T-helper 9 cell (primary cell): ENCODE measurements at regions not wholly inside any gene's neighbourhood (a gene's known extent, or its start where the extent isn't known, plus 50 kb on each side); places are given as distances from the start of the nearest gene placed in this dataset.

Experiments used
- DNase-seq: peaks from one replicate; pipeline ENCODE4 v3.0.0-alpha.2; 2020

- DNase-seq: no peak
Observed at GRCh38 chr6:6920114-6920986, 187.4 kb upstream of the RREB1 start.

GRCh38 chr6:6920987-6921313 is 186.8 kb upstream of the RREB1 start:
- no peak for DNase-seq

- DNase-seq: no peak
Observed at GRCh38 chr6:6922166-6922565, 185.6 kb upstream of the RREB1 start.

GRCh38 chr6:6923605-6924004 is 184.2 kb upstream of the RREB1 start:
- DNase-seq: no peak

GRCh38 chr6:6924708-6925107 is 183.1 kb upstream of the RREB1 start:
- DNase-seq: no peak

GRCh38 chr6:6925391-6926164 is 182.2 kb upstream of the RREB1 start:
- no peak for DNase-seq

- no peak for DNase-seq
Observed at GRCh38 chr6:6926856-6927255, 180.9 kb upstream of the RREB1 start.

GRCh38 chr6:6927521-6928361 is 180.0 kb upstream of the RREB1 start:
- no peak for DNase-seq

GRCh38 chr6:6930223-6930880 is 177.4 kb upstream of the RREB1 start:
- no peak for DNase-seq

- DNase-seq: no peak
Observed at GRCh38 chr6:6931071-6932025, 176.4 kb upstream of the RREB1 start.

GRCh38 chr6:6932341-6932740 is 175.4 kb upstream of the RREB1 start:
- DNase-seq: no peak

- no peak for DNase-seq
Observed at GRCh38 chr6:6932968-6933367, 174.8 kb upstream of the RREB1 start.

- no peak for DNase-seq
Observed at GRCh38 chr6:6940031-6941025, 167.4 kb upstream of the RREB1 start.

GRCh38 chr6:6941201-6941600 is 166.6 kb upstream of the RREB1 start:
- DNase-seq: no peak

- no peak for DNase-seq
Observed at GRCh38 chr6:6942091-6942490, 165.7 kb upstream of the RREB1 start.

GRCh38 chr6:6942831-6943230 is 164.9 kb upstream of the RREB1 start:
- DNase-seq: no peak

- DNase-seq: no peak
Observed at GRCh38 chr6:6943421-6943820, 164.3 kb upstream of the RREB1 start.

- no peak for DNase-seq
Observed at GRCh38 chr6:6946206-6947155, 161.3 kb upstream of the RREB1 start.
